Activated CD4-positive, alpha-beta T cell treated with anti-CD3 and anti-CD28 coated beads, Interleukin-2, amount 50 U/mL, for 1 hour (primary cell): ENCODE measurements at regions not wholly inside any gene's neighbourhood (a gene's known extent, or its start where the extent isn't known, plus 50 kb on each side); places are given as distances from the start of the nearest gene placed in this dataset.
"Not testable (repeated sequence)": the region's sequence is repeated elsewhere in the genome, so short reads cannot be mapped to it uniquely, and the experiment has no call there.

Experiments
- DNase-seq: peaks from one replicate; pipeline ENCODE4 v3.0.0-alpha.2; 2020

DNA sequence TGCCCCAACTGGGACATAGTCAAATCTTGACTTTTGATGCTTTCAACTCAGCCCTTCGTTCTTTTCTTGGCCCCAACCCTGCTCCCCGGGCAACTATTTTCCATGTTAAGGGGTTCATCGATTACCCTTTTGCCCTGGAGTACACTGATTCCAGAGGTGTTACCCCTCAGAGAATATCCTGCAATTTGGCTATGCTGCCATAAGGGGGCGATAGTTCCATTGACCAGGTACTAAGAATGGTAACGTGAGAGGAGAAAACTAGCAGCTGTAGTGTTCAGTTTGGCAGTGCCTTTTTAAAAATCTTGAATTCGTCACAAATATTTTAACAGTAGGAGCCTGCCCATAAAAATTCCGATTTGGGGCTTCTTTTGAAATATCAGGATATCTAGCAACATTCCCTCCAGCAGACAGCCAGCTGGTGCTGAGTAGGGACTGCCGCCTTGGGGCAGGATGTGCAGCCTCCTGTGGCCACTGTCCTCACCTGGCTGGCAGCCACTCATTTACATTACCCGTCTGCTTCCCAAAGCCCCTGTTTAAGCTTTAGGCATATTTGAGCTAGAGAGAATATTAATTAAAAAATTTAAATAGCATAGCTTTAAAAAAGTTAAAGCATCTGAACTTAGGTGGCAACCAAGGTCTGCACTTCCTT is 146.3 kb upstream of the SKOR2 start:
- DNase-seq: no peak

DNA sequence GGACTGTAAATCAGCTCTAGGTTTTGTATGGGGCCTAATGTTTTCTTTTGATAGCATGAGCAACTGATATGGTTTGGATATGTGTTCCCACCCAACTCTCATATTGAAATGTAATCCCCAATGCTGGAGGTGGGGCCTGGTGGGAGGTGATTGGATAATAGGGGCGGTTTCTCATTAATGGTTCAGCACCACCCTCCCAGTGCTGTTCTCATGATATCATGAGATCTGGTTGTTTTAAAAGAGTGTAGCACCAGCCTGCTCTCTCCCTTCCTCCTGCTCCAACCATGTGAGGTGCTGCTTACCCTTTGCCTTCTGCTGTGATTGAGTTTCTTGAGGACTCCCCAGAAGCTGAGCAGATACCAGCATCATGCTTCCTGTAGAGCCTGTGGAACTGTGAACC is 140.2 kb upstream of the SKOR2 start:
- no peak for DNase-seq

DNA sequence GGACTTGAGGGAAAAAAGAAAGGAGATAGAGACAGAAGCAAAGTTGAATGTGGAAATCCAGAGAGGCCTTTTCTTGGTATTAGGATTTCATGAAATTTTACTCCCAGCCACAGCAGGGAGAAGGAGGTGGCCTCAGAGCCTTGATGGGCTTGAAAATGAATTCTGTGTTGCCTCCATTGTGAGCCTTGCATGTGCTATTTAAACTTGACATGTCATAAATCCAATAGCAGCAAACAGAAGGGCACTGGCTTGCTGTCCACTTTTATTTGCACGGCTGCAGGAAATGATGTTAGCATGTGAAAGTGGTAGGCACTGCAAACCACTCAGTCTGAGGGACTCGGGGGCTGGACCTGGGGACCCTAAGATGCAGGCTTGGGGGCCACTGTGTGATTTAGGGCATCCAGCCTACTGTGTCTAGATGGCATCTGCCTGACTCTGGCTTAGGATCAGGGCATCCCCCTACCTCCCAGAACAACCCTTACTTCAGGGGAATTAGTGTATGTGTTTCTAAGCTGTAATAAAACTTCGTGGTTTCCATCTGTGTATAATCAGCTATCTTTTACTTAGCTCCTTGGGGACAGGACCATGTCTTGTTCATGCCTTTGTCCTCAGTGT is 139.1 kb upstream of the SKOR2 start:
- DNase-seq: no peak

DNA sequence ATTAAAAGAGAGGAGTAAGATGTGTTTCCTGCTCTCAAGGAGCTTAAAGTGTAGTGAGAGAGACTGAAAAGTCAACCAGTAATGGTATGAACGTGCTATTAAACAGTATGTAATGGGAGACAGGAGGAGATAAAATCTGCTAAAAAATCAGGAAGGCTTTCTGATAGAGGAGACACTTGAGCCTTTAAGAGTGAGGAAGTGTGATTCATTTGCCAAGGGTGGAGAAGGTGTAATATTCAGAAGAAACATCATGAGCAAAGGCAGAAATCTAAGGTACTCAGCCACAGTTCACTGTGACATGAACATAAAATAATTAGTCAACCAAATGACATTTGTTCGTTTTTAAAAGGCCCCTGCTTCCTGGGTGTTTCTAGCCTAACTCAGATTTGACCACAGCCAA is 137.8 kb upstream of the SKOR2 start:
- DNase-seq: no peak

DNA sequence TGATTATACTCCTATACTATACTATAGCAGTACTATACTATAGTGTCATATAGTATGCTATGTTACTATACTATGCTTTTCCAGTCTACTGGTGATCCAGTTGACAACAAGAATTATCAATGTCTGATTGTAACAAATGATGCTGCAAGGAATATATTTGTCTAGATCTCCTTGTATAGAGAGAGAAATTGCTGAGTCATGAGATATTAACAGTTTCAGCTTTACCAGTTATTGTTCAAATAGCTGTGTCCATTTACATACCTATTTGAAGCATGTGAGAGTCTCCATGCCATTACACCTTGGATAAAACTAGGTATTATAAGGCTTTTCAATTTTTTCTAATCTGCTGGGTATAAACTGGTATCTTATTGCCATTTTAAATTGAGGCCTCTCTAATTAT is 136.4 kb upstream of the SKOR2 start:
- DNase-seq: no peak

DNA sequence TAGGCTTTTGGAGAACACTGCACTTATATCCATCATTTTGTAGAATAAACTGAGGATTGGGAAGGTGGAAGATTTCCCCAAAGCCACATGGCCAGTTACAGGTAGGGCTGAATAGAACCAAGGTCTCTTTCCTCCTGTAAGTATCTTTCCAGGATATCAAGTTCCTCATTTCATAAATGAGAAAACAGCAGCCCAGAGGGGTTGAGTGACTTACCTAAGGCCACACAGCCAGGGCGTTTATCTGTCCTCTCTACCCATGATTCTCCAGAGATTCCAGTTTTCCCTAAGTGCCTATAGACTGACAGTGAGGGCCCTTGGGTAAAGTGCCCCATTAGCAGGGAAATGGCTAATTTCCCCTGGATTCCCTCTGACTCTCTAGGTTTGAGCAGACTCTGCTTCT is 132.3 kb upstream of the SKOR2 start:
- DNase-seq: no peak

DNA sequence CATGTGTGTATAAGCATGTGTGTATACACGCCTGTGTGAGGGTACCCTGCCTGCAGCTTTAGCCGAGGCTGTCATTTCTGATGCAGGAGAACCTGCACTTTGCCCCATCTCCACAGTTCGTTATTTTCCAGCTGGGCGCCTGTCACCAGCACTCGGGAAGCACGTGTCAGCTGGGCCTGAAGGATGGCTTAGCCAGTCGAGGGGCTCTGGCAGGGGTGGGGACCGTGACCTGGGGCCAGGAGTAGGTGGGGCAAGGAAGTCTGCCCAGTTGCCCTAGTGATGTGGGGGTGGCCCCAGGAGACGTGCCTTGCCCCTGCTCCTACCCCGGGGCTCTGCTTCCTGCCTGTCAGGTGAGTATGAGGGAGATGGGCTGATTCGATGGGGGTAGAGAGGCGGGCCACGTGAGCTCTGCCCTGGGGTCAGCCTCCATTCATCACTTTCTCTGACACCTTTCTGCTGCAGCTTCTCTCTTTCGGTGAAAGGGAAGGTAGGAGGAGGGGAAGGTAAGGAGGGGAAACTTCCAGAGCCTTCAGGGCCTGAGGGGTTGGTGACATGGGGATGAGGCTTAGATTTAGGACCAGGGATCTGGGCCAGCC is 130.6 kb upstream of the SKOR2 start:
- no peak for DNase-seq

DNA sequence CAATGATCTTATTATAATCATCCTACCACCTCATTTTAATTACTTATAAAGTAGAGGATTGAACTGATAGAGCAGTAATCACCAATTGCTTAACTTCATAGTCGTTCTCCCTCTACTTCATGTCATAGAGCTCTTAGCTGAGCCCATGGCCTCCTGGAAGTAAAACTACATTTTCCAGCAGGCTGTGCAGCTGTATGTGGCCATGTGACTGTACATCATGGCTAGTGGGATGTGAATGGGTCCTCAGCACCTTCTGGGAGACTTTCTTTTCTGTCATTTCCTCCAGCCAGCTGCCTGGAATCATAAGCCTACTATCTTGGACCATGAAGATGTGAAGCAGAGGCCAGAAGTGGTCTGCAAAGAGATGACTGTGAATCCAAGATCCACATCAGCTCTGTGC is 128.7 kb upstream of the SKOR2 start:
- no peak for DNase-seq

DNA sequence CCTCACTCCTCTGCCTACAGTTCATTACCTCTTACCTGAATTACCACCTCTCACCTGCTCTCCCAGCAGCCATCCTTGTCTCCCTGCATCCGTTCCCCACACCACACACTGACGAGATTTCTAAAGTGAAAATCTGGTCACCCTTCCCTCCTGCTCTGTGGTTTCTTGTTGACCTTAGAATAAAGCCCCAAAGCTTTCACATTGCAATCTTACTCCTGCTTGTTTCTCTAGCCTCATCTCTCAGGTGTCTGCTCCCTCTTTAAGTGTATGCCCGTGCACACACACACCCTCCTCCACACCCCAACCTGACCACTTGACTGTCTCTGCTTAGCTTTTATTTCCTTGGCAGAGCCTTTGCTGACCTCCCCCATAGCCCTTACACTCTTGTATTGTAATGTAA is 122.0 kb upstream of the SKOR2 start:
- no peak for DNase-seq

DNA sequence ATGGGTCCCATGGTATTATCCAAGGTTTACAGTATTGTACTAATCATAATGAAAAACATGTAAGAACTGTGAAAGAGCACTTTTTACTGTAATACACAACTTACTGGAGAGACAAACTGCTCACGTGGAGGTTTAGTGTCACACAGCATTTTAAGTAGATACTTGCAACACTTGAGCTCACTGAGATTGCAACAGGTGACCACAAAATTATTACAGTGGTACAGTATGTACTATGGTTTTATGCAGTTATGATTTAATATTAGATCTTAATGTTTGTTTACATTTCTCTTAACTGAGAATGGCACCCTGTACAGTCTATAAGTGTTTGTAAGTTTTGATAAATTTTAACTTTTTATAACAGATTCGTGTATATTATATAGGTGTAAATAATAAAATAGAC is 118.6 kb upstream of the SKOR2 start:
- no peak for DNase-seq

DNA sequence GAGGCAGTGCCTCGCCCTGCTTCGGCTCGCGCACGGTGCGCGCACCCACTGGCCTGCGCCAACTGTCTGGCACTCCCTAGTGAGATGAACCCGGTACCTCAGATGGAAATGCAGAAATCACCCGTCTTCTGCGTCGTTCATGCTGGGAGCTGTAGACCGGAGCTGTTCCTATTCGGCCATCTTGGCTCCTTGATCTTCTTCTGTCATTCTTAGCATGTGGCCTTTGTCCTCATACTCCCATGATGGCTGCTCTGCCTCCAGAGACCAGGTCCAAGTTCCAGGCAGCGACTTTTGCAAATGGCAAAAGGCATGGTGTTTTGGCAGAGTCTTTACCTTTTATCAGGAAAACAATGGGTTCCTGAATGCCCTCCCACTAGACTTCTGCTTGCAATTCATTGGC is 102.6 kb upstream of the SKOR2 start:
- DNase-seq: not testable (repeated sequence)

DNA sequence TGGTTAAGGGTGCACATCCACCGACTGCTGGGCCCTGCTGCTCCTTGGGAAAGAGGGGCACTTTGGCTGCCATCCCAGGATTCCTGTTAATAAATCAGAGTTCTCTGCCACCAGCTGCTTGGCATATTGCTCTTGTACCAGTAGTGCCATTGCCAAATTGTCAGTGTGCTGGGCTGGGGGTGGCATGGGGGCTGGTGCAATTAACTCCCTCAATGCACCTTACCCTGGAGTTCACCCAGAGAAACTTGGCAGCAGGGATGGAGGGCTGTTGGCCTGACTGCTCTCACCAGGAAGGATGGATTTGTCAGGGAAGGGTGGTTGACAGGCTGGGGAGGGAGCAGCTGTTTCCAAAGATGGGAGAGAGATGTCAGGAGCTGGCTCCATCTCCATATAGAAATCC is 94.6 kb upstream of the SKOR2 start:
- DNase-seq: no peak

DNA sequence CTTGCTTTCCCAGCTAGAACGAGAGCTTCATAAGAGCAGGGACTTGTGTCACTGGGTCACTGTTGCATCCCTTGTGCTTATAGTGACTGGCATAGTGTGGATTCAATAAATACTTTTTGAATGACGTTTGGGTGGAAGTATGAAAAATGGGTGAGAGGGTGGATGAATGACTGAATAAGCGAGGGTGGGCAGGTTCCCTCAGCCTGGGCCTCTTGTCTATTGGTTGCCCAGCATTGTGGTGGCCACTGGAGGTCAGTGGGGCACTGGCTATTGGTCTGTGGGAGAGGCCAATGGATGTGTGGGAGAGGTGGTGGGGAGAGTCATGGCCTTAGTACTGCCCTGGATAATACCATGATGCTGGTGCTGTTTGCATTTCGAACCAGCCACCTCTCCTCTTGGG is 93.8 kb upstream of the SKOR2 start:
- DNase-seq: no peak

DNA sequence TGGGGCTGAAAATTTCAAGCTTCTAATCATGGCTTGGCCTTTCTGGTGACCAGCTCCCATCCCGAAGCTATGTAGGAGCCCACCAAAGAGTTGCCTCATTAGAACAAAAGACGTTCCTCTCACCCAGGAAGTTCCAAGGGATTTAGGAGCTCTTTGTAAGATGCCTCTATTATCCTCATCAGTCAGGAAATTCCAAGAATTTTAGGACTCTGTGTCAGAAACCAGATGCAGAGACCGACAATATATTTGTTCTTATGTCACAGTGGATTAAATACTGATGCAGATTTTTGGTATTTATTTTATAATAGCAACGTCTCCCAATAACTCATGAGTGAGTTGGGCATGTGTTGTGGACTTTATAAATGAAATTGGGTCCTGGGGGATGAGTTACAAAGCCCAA is 91.8 kb upstream of the SKOR2 start:
- DNase-seq: no peak

DNA sequence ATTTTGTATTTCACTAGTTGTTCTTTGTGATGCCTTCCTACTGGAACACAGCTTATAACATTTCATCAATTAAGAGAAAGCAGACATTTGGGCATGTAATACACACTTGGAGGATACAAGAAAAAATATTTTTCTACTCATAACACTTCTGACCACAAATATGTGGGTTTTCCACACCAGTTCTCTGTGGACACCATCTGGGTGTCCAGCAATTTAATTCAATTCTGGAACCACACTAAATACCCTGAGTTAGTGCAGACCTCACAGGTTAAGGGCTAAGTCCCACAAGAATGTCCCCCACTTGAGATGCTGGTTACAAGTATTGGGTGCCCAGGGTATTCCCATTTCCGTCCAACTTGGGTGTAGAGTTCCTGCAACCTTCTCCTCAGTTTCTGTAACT is 91.1 kb upstream of the SKOR2 start:
- no peak for DNase-seq

DNA sequence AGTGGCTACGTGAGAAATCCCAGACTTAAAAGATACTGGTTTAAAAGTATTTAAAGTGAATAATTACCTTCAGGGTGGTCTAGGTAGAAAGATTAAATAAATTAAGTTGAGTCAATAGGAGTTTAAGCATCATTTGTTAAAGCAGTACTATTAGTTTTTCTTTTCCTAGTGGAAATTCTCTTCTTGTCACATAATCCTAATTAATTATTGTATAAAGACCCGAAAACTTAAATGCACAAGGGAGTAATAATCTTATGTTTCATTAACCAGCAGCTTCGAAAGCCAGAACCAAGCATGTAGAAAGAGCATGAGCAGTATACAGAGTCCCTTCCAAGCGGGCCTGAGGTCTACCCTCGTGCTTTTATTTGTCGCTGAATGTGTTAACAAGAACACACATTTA is 90.2 kb upstream of the SKOR2 start:
- no peak for DNase-seq

DNA sequence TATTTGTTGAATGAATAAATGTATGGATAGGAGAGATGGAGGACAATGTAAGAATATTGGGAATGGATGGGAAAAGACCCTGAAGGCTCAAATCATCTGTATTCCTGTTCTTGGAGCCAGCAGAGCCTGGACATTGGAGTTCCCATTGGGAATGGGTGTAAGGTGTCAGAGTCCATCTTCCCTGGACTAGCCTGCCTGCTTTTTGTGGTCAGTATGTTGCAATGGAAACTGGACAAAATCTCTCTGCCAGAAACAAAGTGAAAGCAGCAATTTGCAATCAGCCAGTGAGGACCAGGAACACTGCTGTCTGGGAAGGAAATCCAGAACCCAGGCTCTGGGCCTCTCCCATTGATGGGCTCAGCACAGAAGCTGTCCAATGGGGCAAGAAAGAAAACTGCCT is 83.5 kb upstream of the SKOR2 start:
- DNase-seq: no peak

DNA sequence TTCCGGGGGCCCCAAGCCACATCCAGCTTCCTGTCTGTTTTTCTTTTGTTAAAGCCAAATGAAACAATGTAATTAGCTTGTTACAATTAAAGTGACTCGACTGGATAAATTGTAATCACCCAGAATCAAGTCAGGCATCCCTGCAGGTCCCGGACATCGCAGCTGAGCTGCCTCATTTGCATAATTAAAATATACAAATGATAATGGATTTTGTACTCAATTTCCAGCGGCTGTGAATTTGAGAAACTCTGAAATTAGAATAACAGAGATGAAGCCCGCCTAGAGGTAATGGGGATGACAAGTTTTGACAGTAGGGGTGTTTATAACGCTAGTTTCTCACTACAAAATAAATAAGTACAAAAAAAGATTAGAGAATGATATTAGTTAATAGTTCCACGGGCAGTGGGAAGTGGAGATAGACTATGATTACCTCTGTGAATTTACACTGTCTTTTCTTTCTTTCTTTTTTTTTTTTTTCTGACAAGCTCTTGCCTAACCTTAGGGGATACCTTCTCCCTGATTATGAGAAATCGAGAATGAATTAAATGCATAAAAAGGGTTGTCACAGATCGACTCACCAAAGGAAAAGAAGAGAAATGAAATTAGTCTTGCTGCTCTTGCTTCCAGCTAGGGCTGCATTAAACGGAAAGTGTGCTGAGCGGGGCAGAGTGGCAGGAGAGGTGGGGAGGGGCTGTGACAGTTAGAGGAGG is 82.6 kb upstream of the SKOR2 start:
- no peak for DNase-seq

DNA sequence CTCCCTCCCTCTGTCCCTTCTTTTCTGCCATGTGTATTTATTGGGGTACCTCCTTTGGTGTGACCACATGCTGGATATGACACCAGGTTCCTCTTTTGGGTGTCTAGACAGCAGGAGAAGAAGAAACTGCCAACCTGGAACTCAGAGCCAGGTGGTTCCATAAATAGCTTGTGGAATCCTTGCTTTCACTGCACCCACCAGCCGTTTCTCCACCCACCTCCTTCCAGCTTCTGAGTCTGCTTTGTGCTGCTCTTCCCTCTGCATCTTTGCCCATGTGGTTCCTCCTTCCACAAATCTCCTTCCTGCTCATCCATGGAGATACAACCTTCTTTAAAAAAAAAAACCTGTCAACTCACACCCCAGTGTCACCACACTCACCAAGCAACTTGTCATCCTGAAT is 80.2 kb upstream of the SKOR2 start:
- no peak for DNase-seq

DNA sequence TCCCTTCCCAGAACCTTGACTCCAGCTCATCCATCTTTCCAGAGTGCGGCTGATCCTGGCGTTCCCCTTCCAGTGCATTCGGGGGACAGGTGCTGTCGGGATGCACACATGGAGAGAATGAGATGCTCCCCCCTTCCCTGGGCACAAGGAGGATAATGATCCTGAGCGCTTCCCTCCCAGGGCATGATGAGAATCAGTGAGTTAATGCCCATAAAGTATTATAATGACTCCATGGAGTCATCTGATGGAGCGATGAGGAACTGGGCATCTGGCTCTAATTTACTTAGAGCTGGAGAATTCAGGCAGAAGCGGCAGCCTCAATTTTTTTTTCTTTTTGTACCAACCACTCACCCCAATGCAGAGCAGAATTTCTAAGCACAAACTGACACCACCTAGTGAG is 79.6 kb upstream of the SKOR2 start:
- no peak for DNase-seq

DNA sequence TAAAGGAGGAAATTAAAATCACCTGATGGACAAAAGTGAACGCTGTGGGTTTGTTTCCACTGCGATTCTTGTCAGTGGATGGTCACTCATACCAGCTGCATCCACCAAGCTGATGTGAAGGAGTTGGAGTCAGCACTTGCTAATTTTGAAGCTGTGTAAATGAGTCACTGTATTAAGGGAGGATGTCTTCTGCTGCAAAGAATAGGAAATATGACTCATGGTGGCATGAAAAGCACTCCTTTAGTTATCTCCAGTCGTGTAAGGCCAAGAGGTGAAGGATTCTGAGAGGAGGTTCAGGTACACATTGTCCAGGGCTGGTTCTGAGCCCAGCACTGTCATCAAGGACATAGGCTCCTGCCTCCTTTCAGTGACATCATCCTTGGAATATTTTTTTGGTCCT is 71.7 kb upstream of the SKOR2 start:
- DNase-seq: no peak

DNA sequence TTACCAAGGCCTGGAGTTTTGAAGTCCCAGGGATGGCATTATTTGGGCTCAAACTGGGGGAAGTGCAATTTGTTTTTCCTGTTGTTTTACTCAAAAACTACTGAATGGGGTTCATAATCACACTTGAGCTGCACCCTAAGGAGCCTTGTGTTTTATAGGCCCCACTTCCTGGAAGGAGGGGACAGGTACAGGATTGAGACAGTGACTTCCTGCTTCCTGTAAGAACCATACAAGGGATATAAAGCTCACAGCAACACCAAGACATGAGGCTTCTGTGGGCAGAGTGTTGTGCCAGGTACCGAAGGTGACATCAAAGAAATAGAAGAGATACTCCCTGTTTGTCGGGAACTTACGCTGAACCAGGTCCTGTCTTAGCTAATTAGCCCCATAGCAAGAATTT is 70.4 kb upstream of the SKOR2 start:
- DNase-seq: no peak

DNA sequence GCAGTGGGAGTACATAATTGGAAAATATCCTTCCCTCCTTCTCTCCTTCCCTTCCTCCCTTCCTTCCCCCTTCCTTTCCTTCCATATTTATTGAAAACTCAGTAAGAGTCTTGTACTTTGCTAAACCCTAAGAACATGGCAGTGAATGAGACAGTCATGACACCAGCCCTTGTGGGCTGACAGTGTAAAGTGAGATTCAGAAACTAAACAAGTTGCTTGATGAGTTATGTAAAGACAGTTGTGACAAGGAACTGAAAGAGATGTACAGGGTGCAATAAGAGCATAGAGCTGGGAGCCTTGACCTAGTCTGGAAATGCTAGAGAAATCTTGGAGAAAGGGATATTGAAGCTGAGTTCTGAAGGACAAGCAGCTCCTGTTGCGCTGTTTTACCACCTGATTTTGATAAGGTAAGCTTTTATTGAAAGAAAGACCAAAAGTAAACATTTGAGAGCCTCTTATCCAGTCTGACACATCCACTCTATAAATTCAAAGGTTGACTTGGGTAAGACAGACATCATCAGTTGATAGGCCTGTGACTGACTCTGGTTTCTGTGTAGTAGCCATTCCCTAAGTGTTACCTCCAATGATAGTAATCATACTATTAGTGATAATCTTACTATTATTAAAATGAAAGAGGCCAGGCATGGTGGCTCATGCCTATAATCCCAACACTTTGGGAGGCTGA is 66.5 kb upstream of the SKOR2 start:
- DNase-seq: no peak

DNA sequence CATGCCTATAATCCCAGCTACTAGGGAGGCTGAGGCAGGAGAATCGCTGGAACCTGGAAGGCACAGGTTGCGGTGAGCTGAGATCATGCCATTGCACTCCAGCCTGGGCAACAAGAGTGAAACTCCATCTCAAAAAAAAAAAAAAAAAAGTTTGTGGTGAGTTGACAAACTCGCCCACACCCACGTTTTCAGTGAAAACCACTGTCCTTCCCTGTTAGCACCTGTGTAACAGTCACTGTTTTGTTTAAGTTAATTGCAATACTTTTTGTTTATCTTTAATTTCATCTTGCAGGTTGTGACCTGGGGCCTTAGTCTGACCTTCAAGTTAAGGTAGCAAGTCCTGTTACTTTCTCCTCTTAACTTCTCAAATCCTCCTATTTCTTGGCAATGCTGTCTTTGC is 65.5 kb upstream of the SKOR2 start:
- DNase-seq: no peak
